ENCODE measurements at regions not wholly inside any gene's neighbourhood (a gene's known extent, or its start where the extent isn't known, plus 50 kb on each side); places are given as distances from the start of the nearest gene placed in this dataset.

DNA sequence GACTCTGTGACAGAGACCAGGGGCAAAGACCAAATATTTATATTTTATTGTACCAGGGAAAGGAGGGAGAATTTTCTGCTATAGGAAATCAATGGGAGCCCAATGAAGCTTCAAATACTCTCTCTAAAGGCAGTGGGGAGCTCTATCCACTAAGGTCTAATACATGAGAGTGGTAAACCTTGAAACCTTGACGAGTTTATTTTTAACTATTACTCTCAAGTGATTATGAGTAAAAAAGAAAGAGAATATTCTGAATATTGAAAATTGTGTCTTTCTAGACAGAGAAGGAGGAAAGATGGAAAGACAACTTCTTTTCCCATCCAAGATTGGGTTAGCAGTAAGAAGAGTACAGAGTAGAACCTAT is 1722.1 kb upstream of the SEL1L start:
- TF ChIP-seq POLR2A (IDR thresholded peaks at IDR 0.05; ENCODE audit: low read length): no peak
- no peak for TF ChIP-seq GATA1 (IDR thresholded peaks at IDR 0.05; ENCODE audit: low read depth, low read length)

Data from erythroblast (primary cell).